ENCODE measurements at regions not wholly inside any gene's neighbourhood (a gene's known extent, or its start where the extent isn't known, plus 50 kb on each side); places are given as distances from the start of the nearest gene placed in this dataset.

- CTCF ChIA-PET = interaction anchor here (0.6 to 0.7 kb wide), 3 partner anchors 88 to 206 kb away, joined by 3 read pairs; no protein-coding TSS in a partner anchor
- no TSS peak for BruUV-seq (replicated peaks)
- Histone ChIP-seq H2AFZ (replicated peaks; ENCODE audit: low read length, poor library complexity) (peak overlapping the region; percentile 56), H2BK120ac (ENCODE audit: low read depth, low read length) (no peak overlapping the region), H3K9me1 (ENCODE audit: insufficient read depth, low read length) (peaks cover 8% of the 10 kb centered on the region; the same call in 1 of the 2 replicates), H3K27ac (ENCODE audit: insufficient read depth, low read length) (no peak overlapping the region), H2BK20ac (ENCODE audit: low read depth, low read length) (no peak overlapping the region), H4K20me1 (ENCODE audit: insufficient read depth, low read length) (0 out of 2 replicates have a peak, but pooled peaks cover 2% of the 10 kb centered on the region), H4K8ac (ENCODE audit: low read depth in 2 of 2, low read length in 2 of 2) (no peak overlapping the region), H2BK5ac (ENCODE audit: low read depth, low read length, poor library complexity, severe bottlenecking) (no peak overlapping the region), H2AK5ac (ENCODE audit: low read depth, low read length) (no peak overlapping the region), H4K91ac (ENCODE audit: insufficient read depth, low read depth, low read length) (no peak overlapping the region), H3K18ac (ENCODE audit: low read depth, low read length) (no peak overlapping the region), H4K5ac (ENCODE audit: low read depth, low read length) (no peak overlapping the region), H3K4me2 (ENCODE audit: low read depth, low read length) (no peak overlapping the region), H3K4ac (ENCODE audit: low read depth, low read length) (no peak overlapping the region), H2AK9ac (replicated peaks; ENCODE audit: low read depth, low read length, poor library complexity) (no peak overlapping the region), H2BK15ac (ENCODE audit: low read depth, low read length) (no peak overlapping the region), H3K79me1 (ENCODE audit: low read depth in 1 of 2, low read length in 2 of 2) (no peaks in the 10 kb centered on the region), H3K4me1 (ENCODE audit: control insufficient read depth, insufficient read depth, low read length) (peaks cover 7% of the 10 kb centered on the region; the same call in 1 of the 2 replicates), H3K27me3 (ENCODE audit: control insufficient read depth, insufficient read depth, low read length) (peaks cover 44% of the 10 kb centered on the region), H3K9me3 (ENCODE audit: control insufficient read depth, insufficient read depth, low read length) (no peaks in the 10 kb centered on the region), H3K56ac (ENCODE audit: extremely low read depth, insufficient read depth, low read length) (no peak overlapping the region), H3K36me3 (ENCODE audit: control insufficient read depth, insufficient read depth, low read length) (no peaks in the 10 kb centered on the region), H3K9ac (ENCODE audit: low read depth, low read length) (no peak overlapping the region), H3K4me3 (ENCODE audit: insufficient read depth, low read depth, low read length) (no peak overlapping the region), H3K23ac (ENCODE audit: low read depth, low read length) (no peak overlapping the region), H3K14ac (replicated peaks; ENCODE audit: low read depth, low read length) (no peak overlapping the region)
- 54% methylated on average over 4 of the region's 6 CpGs; no CpG with 5 or more reads in 1 of the 2 experiments for WGBS, 2 experiments (ENCODE audit: extremely low coverage in 2 of 2, insufficient read length in 1 of 2)
- intact Hi-C loops (cut with micrococcal nuclease) (no loop called here), in situ Hi-C loops (cut with MboI; ENCODE audit: low sequenced_read_pairs) (no loop called here), dilution Hi-C loops (cut with HindIII; ENCODE audit: low sequenced_read_pairs, unreplicated experiment) (no loop called here)
- POLR2A ChIA-PET (ENCODE audit: unreplicated experiment) = no interaction called here
- ATAC-seq (ENCODE audit: low read depth) = no peak
- TF ChIP-seq MXI1 (IDR thresholded peaks at IDR 0.05; ENCODE audit: borderline replicate concordance, low read depth, low read length) = no peak
- no peak for TF ChIP-seq RAD21 (IDR thresholded peaks at IDR 0.05; ENCODE audit: low read length)
- no peak for TF ChIP-seq NFE2L2 (IDR thresholded peaks at IDR 0.05; ENCODE audit: low read depth, low read length)
- no peak for TF ChIP-seq MAZ (IDR thresholded peaks at IDR 0.05; ENCODE audit: borderline replicate concordance, low read depth, low read length)
- no peak for TF ChIP-seq ELK1 (IDR thresholded peaks at IDR 0.05; ENCODE audit: borderline replicate concordance, low read depth, low read length)
- TF ChIP-seq FOS (IDR thresholded peaks at IDR 0.05; ENCODE audit: low read depth, low read length) = no peak
- TF ChIP-seq CTCF (conservative IDR thresholded peaks at IDR 0.05; ENCODE audit: low read depth, low read length) = no peak
- no peak for TF ChIP-seq SMC3 (IDR thresholded peaks at IDR 0.05; ENCODE audit: low read depth, low read length)
- TF ChIP-seq RFX5 (IDR thresholded peaks at IDR 0.05; ENCODE audit: low read depth, low read length) = no peak
- no peak for TF ChIP-seq POLR2A (IDR thresholded peaks at IDR 0.05; ENCODE audit: low read depth, low read length)
- no peak for TF ChIP-seq BHLHE40 (IDR thresholded peaks at IDR 0.05; ENCODE audit: low read depth, low read length)
- TF ChIP-seq USF2 (IDR thresholded peaks at IDR 0.05; ENCODE audit: low read depth, low read length) = no peak
- no peak for TF ChIP-seq CEBPB (IDR thresholded peaks at IDR 0.05; ENCODE audit: low read depth, low read length)
- no peak for TF ChIP-seq RCOR1 (IDR thresholded peaks at IDR 0.05; ENCODE audit: insufficient replicate concordance, low read length)
- TF ChIP-seq CHD1 (IDR thresholded peaks at IDR 0.05; ENCODE audit: low read depth, low read length) = no peak
- no peak for TF ChIP-seq MAFK (IDR thresholded peaks at IDR 0.05; ENCODE audit: low read depth, low read length)
- no peak for DNase-seq
Observed at GRCh38 chr20:36094497-36094896, 60.0 kb upstream of the EPB41L1 start.

All from IMR-90 (cell line).